Psoas muscle (tissue), 7 donors: ENCODE measurements at regions not wholly inside any gene's neighbourhood (a gene's known extent, or its start where the extent isn't known, plus 50 kb on each side); places are given as distances from the start of the nearest gene placed in this dataset.

Experiments
- ATAC-seq, 4 donors: fragments of 200-7000 bp; cut with Tn5 transposase; one replicate each; pipeline ENCODE4 v1.9.1; 2020; ENCODE audit warnings: moderate library complexity in 3 of 4, mild to moderate bottlenecking in 2 of 4
- DNase-seq, 2 donors: peaks; one replicate each; pipeline ENCODE4 v3.0.0-alpha.2; 2020
- H3K27ac ChIP-seq: fragments of 200-600 bp; one replicate; pipeline ENCODE4 v1.8.0; 2022
- H3K27me3 ChIP-seq, 3 donors: fragments of 200-600 bp in 1 of 3; one replicate each; pipeline versions ENCODE4 v1.6.1 to v1.8.0; 2013 to 2022; ENCODE audit warnings: low read length in 2 of 3, mild to moderate bottlenecking in 2 of 3, moderate library complexity in 1 of 3; ENCODE audit not compliant: insufficient read depth in 3 of 3
- H3K36me3 ChIP-seq, 2 donors: fragments of 200-600 bp in 1 of 2; one replicate each; pipeline versions ENCODE4 v1.6.1 to v1.8.0; 2013 to 2022; ENCODE audit warnings: low read depth in 1 of 2, mild to moderate bottlenecking in 1 of 2, moderate library complexity in 1 of 2; ENCODE audit not compliant: insufficient read depth in 1 of 2
- H3K4me1 ChIP-seq: fragments of 200-600 bp; one replicate; pipeline ENCODE4 v1.8.0; 2022
- H3K4me3 ChIP-seq: fragments of 200-600 bp; one replicate; pipeline ENCODE4 v1.8.0; 2022; ENCODE audit warnings: mild to moderate bottlenecking
- H3K9me3 ChIP-seq: fragments of 200-600 bp; one replicate; pipeline ENCODE4 v1.8.0; 2022
- CTCF ChIP-seq: fragments of 200-600 bp; IDR thresholded peaks from one replicate; pipeline ENCODE4 v1.8.0; 2022; ENCODE audit warnings: antibody characterized with exemption
- WGBS, 3 donors: extraction: QIAGEN DNeasy Blood & Tissue Kit; methylation state at CpG; one replicate each; pipeline versions ENCODE4 v1.1.6 to v1.1.7; 2013; 5-methylcytosine and 5-hydroxymethylcytosine counted together
- intact Hi-C, 2 donors: fragments of 100-400 bp; cut with DNase I; formaldehyde crosslinking; loops; one replicate each; pipeline versions ENCODE4 v1.11.0 to v1.14.2; 2022
- donor health status: healthy with polysubstance abuse.
- donor health status: DM: no; HTN: no; CAD: no; lungs with moderate emphysema.
- donor health status: Bipolar disorder and iron deficiency.
- donor health status: healthy.
- donor health status: DM: yes; HTN: yes; CAD: no.
- donor health status: DM: no; HTN: no; CAD: no.
- donor health status: DM: yes; HTN: yes; CAD: no.

- no peak overlapping the region for H3K4me3 ChIP-seq
- 86 to 89% (median 87%) methylated on average over 6 of the region's 6 CpGs for WGBS, 3 donors
- ATAC-seq: no peak
- intact Hi-C loops: no loop called here
- H3K9me3 ChIP-seq: no peaks in the 10 kb centered on the region
- no peak for DNase-seq
- H3K36me3 ChIP-seq: no peaks in the 10 kb centered on the region
- no peaks in the 10 kb centered on the region for H3K27me3 ChIP-seq
- H3K4me1 ChIP-seq: no peaks in the 10 kb centered on the region
- TF ChIP-seq CTCF: no peak
- no peak overlapping the region for H3K27ac ChIP-seq
These were observed 49.8 kb downstream of the ABCC12 start for GRCh38 chr16:48105976-48106375.

GRCh38 chr16:48105456-48105855, 50.3 kb downstream of the ABCC12 start:
- DNase-seq: no peak
- H3K36me3 ChIP-seq: no peaks in the 10 kb centered on the region

GRCh38 chr16:48103591-48103990, 52.2 kb downstream of the ABCC12 start:
- intact Hi-C loops: no loop called here

More at GRCh38 chr16:48105456-48105855, 50.3 kb downstream of the ABCC12 start:
- ATAC-seq: no peak
- H3K4me1 ChIP-seq: no peaks in the 10 kb centered on the region
- H3K9me3 ChIP-seq: no peaks in the 10 kb centered on the region
- no peak overlapping the region for H3K4me3 ChIP-seq
- no peaks in the 10 kb centered on the region for H3K27me3 ChIP-seq
- no peak overlapping the region for H3K27ac ChIP-seq
- 68 to 82% (median 72%) methylated on average over 4 of the region's 4 CpGs for WGBS, 3 donors
- no peak for TF ChIP-seq CTCF
- intact Hi-C loops: no loop called here

GRCh38 chr16:48102083-48103008, 53.4 kb downstream of the ABCC12 start:
- no peak for TF ChIP-seq CTCF
- H3K4me3 ChIP-seq: no peak overlapping the region
- 57 to 74% (median 64%) methylated on average over 15 of the region's 15 CpGs for WGBS, 3 donors
- DNase-seq (no peak), ATAC-seq (peak in 1 of 4 donors; percentile 26)
- no peaks in the 10 kb centered on the region for H3K27me3 ChIP-seq
- H3K36me3 ChIP-seq: no peaks in the 10 kb centered on the region
- H3K9me3 ChIP-seq: no peaks in the 10 kb centered on the region
- intact Hi-C loops: no loop called here
- no peaks in the 10 kb centered on the region for H3K4me1 ChIP-seq
- H3K27ac ChIP-seq: no peak overlapping the region

More at GRCh38 chr16:48103591-48103990, 52.2 kb downstream of the ABCC12 start:
- H3K36me3 ChIP-seq: no peaks in the 10 kb centered on the region
- ATAC-seq (no peak), DNase-seq (no peak)
- H3K27ac ChIP-seq: no peak overlapping the region
- H3K27me3 ChIP-seq: no peaks in the 10 kb centered on the region
- no peaks in the 10 kb centered on the region for H3K9me3 ChIP-seq
- TF ChIP-seq CTCF: no peak
- no peaks in the 10 kb centered on the region for H3K4me1 ChIP-seq
- WGBS, 3 donors: 82 to 87% (median 84%) methylated on average over 6 of the region's 6 CpGs
- no peak overlapping the region for H3K4me3 ChIP-seq
